NCI-H526 treated with DMSO at 0.1 percent for 48 hours (cell line): ENCODE measurements at regions not wholly inside any gene's neighbourhood (a gene's known extent, or its start where the extent isn't known, plus 50 kb on each side); places are given as distances from the start of the nearest gene placed in this dataset.
A peak's percentile ranks its signal among the peaks of the same experiment; 100 is the strongest.

ENCODE experiments used
- DNase-seq: peaks from one replicate; lab custom pipeline; 2025; lab: John Stamatoyannopoulos, UW

- no peak for DNase-seq
Observed at GRCh38 chr1:201589186-201589585, 50.3 kb downstream of the NAV1 start.

DNA sequence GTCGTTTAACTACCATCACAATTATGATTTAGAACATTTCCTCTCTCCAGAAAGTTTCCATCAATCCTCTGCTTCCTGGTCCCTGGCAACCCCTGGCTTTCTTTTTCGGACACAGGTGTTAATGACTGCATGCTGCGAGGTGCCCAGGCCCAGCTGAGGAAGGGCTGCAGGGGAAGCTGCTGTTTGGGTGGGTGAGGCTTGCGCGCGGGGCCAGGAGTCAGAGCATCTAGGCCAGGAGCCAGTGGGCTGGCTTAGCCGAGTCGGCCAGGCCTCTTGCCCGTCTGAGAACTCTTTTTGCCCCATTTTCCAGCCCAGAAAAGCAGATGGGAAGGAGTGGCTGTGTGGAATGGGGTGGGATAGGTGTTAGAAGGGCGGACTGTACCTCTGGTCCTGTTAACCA is 51.5 kb downstream of the NAV1 start:
- DNase-seq, result no peak

DNA sequence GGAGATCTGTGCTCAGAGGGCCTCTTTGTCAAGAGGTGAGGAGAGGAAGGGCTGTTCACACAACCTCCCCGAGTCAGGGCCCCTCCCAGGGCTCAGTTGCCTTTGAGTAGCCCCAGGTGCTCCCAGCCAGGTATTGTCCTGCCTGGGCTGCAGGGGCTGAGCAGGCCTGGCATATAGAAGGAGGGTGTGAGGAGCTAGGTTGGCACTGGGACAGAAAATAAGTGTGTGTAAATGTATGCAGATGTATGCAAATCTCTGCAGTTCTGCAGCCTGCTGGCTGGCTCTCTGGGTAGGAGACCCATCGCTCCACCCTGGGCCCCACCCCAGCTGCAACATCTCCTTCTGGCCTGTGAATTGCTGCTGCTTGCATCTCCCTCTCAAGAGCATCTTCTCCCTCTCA is 52.4 kb downstream of the NAV1 start:
- DNase-seq, result peak; percentile 79

- DNase-seq, result no peak
Observed at GRCh38 chr1:201591981-201592380, 53.1 kb downstream of the NAV1 start.

- no peak for DNase-seq
Observed at GRCh38 chr1:201593200-201593921, 54.4 kb downstream of the NAV1 start.

DNA sequence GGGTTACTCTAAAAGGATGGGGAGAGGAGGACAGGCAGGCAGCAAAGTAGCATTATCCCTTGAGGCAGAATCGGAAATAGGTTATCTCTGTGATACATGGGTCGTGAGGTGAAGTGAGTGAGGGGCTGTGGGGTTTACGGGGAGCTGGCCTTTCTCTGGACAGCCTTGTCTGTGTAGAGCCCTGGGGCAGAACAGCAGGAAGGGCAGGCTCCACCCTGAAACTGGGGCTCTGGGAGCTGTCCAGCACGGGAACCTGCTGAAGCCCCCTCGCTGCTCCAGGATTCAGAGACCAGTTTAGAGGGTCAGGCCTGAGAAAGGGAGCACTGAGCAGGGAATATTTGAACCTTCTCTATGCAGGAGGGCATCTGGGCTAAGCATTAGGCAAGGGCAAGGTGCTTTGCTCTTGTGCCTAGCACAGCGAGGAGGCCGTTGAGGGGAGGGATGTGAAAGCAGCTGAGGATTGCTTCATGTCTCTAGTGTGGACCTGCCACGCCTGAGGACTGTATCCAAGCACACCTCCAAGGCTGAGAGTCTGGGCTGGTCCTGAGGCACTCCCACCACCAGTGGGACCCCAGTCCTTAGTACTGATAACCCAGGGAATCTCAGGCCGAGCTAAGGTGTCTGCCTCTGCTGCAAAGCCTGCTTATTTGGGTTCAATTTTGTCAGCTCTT is 55.8 kb downstream of the NAV1 start:
- DNase-seq, result no peak

DNA sequence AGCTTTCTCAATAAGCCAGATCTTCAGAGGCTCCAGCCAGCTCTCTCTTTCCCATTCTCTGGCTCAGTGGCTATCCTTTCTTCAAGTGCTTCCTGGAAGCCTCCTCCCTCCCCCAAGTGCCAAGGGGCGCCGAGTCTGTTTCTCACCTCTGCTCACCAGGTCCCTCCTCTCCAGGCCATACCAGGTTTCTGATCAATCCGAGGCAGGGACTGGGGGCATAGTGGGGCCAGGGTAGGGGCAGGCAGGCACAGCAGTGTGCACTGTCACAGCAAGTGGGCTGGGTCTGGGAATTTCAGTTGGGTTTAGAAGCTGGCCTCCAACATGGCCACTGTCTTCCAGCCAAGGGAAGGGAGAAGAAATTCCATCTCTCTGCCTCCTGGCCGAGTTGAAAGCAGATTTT is 56.5 kb downstream of the NAV1 start:
- DNase-seq, result no peak

GRCh38 chr1:201596101-201596868 is 57.4 kb downstream of the NAV1 start:
- DNase-seq, result no peak

GRCh38 chr1:201597551-201598230 is 58.8 kb downstream of the NAV1 start:
- DNase-seq, result no peak

- DNase-seq, result no peak
Observed at GRCh38 chr1:201598396-201598795, 59.5 kb downstream of the NAV1 start.

- DNase-seq, result no peak
Observed at GRCh38 chr1:201598973-201599372, 60.0 kb downstream of the NAV1 start.

- DNase-seq, result no peak
Observed at GRCh38 chr1:201599548-201599947, 60.6 kb downstream of the NAV1 start.

GRCh38 chr1:201602413-201603265 is 63.7 kb downstream of the NAV1 start:
- DNase-seq, result no peak

GRCh38 chr1:201603613-201604232 is 64.8 kb downstream of the NAV1 start:
- no peak for DNase-seq

- DNase-seq, result no peak
Observed at GRCh38 chr1:201605385-201606010, 66.6 kb downstream of the NAV1 start.

DNA sequence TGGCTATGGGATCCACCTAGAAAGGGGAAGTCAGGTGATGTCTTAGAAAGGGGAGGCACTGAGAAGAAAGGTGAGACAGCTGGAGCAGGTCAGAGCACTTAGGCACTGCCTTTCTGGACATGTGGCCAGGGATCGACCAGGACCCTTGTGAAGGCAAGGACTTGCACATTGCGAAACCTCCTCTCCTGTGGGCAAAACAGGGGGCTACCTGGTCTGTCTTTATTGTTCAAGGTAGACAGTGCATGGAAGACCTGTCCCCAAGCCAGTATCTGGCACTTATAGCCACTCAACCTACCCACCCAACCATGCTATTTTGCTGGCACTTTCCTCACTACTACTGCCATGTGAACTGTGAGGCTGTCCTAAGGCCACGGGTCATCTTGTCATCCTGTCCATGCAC is 67.2 kb downstream of the NAV1 start:
- DNase-seq, result no peak

DNA sequence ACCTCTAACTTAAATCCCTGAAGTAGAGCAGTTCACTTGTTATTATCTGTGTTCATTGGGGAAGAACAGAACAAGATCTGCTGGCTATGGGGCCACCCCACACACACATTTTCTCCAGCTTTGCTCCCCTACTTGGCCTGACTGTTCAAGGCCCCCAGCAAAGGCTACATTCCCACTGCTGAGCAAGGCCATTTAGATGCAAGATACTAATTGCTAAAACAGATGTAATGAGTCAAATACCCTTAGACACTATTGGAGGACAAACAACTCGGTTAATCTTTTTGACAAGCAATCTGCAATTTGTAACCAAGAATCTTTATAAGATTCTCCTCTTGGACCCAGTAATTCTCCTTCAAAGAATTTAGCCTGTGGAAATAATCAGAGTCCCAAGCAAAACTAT is 67.7 kb downstream of the NAV1 start:
- DNase-seq, result no peak

DNA sequence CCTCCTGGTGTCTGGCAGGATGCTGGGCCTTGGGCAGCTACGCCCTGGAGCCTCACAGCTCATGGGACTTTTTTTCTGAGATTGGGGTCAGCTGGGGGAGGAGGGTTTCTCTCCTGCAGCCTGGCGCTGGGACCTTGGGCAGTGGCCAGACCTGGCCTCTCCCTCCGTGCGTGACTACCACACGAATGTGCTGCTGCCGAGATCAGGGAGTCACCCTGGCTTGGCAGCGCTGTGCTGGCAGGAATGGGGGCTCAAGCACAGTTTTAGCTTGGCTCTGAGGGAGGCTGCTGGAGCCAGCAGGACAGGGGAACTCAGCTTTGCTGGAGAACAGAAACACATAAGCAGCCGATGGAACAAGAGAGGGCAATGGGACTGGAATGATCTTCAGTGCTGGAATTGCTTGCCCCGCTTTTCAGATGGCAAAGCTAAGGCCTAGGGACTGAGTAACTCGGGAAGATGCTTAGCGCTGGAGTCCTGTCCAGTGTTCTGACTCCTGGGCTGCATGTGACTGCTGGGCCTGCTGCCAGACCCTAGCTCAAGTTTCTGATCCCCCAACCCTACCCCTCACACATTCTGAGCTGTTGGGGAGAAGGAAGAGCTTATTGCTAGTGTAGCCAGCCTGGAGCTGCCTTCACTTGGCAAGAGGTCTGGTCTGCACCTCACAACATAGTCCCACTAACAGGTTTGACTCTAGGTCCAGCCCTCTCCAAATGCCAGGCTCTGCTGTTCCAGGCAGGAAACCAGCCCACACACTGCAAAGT is 69.9 kb downstream of the NAV1 start:
- no peak for DNase-seq

DNA sequence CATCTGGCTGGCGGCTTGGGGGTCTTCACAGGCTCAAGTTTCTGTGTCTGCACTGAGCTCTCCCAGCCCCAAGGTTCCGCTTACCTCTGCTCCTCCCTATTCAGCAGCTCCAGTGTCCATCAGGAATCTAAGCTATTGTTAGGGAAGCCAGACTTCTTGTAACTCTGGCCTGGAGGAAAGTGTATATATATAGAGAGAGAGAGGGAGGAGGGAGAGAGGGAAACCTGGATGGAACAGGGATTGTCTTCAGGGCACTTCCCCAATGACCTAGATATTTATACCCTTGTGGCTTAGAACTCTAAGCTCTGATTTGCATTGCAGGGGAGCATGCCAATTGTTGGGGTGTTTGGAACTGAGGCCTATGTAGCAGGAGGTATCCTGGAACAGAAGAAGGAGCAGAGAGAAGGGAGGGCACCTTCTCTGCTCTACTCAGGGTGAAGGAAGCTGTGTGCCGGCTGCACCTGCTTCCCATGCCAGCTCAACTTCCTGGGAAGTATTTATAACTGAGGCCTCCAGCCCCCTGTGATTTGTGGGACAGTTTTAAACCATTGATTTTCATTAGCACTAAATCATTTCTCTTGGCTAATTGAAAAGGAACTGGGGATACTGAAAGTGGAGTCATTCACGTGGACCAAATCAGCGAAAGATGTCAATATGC is 70.9 kb downstream of the NAV1 start:
- DNase-seq, result no peak
